RKO (cell line): ENCODE measurements at regions not wholly inside any gene's neighbourhood (a gene's known extent, or its start where the extent isn't known, plus 50 kb on each side); places are given as distances from the start of the nearest gene placed in this dataset.
"Not testable (repeated sequence)": the region's sequence is repeated elsewhere in the genome, so short reads cannot be mapped to it uniquely, and the experiment has no call there.

Source experiments
- DNase-seq: peaks from one replicate; pipeline ENCODE4 v3.0.0-alpha.2; 2016; ENCODE audit warnings: low spot score

DNA sequence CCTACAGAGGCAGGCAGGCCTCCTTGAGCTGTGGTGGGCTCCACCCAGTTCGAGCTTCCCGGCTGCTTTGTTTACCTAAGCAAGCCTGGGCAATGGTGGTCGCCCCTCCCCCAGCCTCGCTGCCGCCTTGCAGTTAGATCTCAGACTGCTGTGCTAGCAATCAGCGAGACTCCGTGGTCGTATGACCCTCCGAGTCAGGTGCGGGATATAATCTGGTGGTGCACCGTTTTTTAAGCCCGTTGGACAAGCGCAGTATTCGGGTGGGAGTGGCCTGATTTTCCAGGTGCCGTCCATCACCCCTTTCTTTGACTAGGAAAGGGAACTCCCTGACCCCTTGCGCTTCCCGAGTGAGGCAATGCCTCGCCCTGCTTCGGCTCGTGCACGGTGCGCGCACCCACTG is 407.6 kb downstream of the NTRK2 start:
- DNase-seq, result not testable (repeated sequence)
